ENCODE measurements at regions not wholly inside any gene's neighbourhood (a gene's known extent, or its start where the extent isn't known, plus 50 kb on each side); places are given as distances from the start of the nearest gene placed in this dataset.

DNA sequence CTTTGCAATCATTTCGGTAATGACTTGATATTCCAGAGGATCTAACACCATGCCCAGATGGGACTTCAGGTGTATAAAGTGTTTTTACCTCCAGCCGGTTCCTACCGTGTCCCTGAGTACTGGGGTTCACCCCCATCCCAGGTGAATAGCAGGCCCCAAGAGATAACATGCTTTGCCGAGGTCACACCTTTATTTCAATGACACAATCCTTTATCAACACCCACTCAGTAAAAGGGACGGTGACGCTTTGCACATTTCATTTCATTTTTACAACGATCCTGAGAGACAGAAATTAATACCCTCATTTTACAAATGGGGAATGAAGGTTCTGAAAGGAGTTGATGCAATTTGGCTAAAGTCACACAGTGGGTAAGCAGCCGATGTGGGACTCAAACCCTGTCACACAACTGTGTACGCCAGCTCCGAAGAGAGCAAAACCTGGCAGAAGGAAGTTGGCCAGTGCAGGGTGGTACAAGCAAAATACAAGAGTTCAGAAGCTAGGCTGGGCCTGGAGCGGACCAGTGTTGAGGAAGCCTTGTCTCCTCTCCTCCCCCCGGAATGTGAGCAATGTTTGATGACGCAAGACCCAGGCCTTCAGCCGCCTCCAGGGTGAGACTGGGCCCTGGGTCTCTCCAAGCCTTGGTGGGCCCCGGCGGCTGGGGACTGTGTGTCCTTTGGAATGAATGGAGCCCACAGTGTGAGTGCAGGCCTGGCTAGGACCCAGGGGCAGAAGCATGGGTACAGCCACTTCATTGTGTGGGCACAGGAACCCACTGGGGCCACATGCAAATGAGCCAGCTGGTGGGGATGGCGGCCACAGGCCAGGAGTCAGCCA, 139.6 kb upstream of the MYCN start:
- no peaks in the 10 kb centered on the region for H3K36me3 ChIP-seq (ENCODE audit: control insufficient read depth, insufficient read depth, low read length)
- Mint-ChIP-seq H3K27me3 (ENCODE audit: insufficient read depth, unreplicated experiment) (no peaks in the 10 kb centered on the region), H3K4me1 (ENCODE audit: low read depth, unreplicated experiment) (peaks cover 39% of the 10 kb centered on the region), H3K9me3 (ENCODE audit: unreplicated experiment) (peaks cover 8% of the 10 kb centered on the region), H3K4me3 (ENCODE audit: unreplicated experiment) (peak overlapping the region; percentile 18), H3K27ac (ENCODE audit: unreplicated experiment) (peak overlapping the region; percentile 76), H3K36me3 (ENCODE audit: insufficient read depth, unreplicated experiment) (peaks cover 5% of the 10 kb centered on the region)
- H3K27me3 ChIP-seq (replicated peaks; ENCODE audit: control insufficient read depth, insufficient read depth, low read length): no peaks in the 10 kb centered on the region
- ChIA-PET CTCF (interaction anchor here (1.3 kb wide), 1 partner anchor 139 kb away, joined by 3 read pairs; no protein-coding TSS in a partner anchor), POLR2A (no interaction called here)
- DNase-seq: peak; percentile 76 to 84
- BruUV-seq (replicated peaks): no TSS peak
- H3K9me3 ChIP-seq: no peaks in the 10 kb centered on the region
- intact Hi-C loops (cut with micrococcal nuclease; ENCODE audit: unreplicated experiment): loop anchor here (1.0 to 2.0 kb wide), 2 partner anchors 11 to 808 kb away; no protein-coding TSS in a partner anchor
- H3K4me3 ChIP-seq (ENCODE audit: low read depth, low read length): no peak overlapping the region
- TF ChIP-seq, protein P1, sequence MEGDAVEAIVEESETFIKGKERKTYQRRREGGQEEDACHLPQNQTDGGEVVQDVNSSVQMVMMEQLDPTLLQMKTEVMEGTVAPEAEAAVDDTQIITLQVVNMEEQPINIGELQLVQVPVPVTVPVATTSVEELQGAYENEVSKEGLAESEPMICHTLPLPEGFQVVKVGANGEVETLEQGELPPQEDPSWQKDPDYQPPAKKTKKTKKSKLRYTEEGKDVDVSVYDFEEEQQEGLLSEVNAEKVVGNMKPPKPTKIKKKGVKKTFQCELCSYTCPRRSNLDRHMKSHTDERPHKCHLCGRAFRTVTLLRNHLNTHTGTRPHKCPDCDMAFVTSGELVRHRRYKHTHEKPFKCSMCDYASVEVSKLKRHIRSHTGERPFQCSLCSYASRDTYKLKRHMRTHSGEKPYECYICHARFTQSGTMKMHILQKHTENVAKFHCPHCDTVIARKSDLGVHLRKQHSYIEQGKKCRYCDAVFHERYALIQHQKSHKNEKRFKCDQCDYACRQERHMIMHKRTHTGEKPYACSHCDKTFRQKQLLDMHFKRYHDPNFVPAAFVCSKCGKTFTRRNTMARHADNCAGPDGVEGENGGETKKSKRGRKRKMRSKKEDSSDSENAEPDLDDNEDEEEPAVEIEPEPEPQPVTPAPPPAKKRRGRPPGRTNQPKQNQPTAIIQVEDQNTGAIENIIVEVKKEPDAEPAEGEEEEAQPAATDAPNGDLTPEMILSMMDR (IDR thresholded peaks at IDR 0.05; ENCODE audit: insufficient read depth in 1 of 2, low read depth in 1 of 2, low read length in 1 of 2, severe bottlenecking in 1 of 2, unreplicated experiment in 1 of 2): no peak
- peaks cover 49% of the 10 kb centered on the region for H3K4me1 ChIP-seq

DNA sequence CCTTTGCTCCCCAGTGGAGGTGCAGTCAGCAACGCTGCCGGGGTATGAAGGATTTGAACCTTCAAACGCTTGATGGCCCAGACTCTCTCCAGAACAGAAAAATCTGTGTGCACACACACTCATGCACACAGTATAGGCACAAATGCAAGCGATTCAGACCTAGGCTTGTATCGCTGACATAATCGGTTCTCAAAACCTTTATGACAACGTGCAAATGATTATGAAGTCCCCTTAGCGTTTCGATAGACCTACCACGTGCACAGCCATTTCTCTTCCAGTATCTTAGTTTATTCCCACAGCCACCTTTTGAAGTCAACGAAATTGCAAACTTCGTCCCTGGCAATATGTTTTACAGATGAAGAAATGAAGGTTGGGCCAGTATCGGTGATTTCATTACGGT, 138.9 kb upstream of the MYCN start:
- intact Hi-C loops (cut with micrococcal nuclease; ENCODE audit: unreplicated experiment): loop anchor here (1.0 to 2.0 kb wide), 2 partner anchors 10 to 807 kb away; no protein-coding TSS in a partner anchor
- TF ChIP-seq, protein P1 (IDR thresholded peaks at IDR 0.05; ENCODE audit: insufficient read depth in 1 of 2, low read depth in 1 of 2, low read length in 1 of 2, severe bottlenecking in 1 of 2, unreplicated experiment in 1 of 2): no peak
- no peaks in the 10 kb centered on the region for H3K27me3 ChIP-seq (replicated peaks; ENCODE audit: control insufficient read depth, insufficient read depth, low read length)
- no peak overlapping the region for H3K4me3 ChIP-seq (ENCODE audit: low read depth, low read length)
- no peak for DNase-seq
- peaks cover 39% of the 10 kb centered on the region for H3K4me1 Mint-ChIP-seq (ENCODE audit: low read depth, unreplicated experiment)
- H3K27me3 Mint-ChIP-seq (ENCODE audit: insufficient read depth, unreplicated experiment): no peaks in the 10 kb centered on the region
- peak overlapping the region; percentile 39 for H3K27ac Mint-ChIP-seq (ENCODE audit: unreplicated experiment)
- H3K9me3 ChIP-seq: no peaks in the 10 kb centered on the region
- CTCF ChIA-PET: interaction anchor here (1.3 kb wide), 1 partner anchor 138 kb away, joined by 3 read pairs; no protein-coding TSS in a partner anchor
- H3K36me3 Mint-ChIP-seq (ENCODE audit: insufficient read depth, unreplicated experiment): no peaks in the 10 kb centered on the region
- POLR2A ChIA-PET: no interaction called here
- BruUV-seq (replicated peaks): no TSS peak
- peaks cover 10% of the 10 kb centered on the region for H3K9me3 Mint-ChIP-seq (ENCODE audit: unreplicated experiment)
- H3K4me3 Mint-ChIP-seq (ENCODE audit: unreplicated experiment): no peak overlapping the region
- H3K36me3 ChIP-seq (ENCODE audit: control insufficient read depth, insufficient read depth, low read length): no peaks in the 10 kb centered on the region
- peaks cover 49% of the 10 kb centered on the region for H3K4me1 ChIP-seq

DNA sequence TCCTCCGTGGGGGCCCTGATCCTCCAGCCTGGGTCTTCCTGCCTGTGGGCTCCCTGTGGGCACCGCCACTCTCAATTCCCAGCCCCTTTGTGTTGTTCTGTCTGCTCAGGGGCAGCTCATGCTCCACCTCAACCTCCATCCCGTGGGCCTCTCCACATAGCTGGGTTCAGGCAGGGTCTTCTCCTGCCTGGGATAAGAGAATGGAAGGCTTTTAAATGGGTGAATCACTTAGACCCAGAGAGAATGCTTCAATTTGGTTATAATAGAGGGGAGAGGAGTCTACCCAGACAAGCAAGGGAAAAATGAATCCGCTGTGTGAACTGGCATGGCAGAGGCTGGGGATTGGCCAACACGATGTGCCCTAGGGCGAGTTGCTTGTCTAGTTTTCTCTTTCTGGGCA, 138.4 kb upstream of the MYCN start:
- BruUV-seq (replicated peaks): no TSS peak
- Mint-ChIP-seq H3K4me3 (ENCODE audit: unreplicated experiment) (no peak overlapping the region), H3K9me3 (ENCODE audit: unreplicated experiment) (peaks cover 10% of the 10 kb centered on the region), H3K27me3 (ENCODE audit: insufficient read depth, unreplicated experiment) (no peaks in the 10 kb centered on the region), H3K4me1 (ENCODE audit: low read depth, unreplicated experiment) (peaks cover 39% of the 10 kb centered on the region), H3K27ac (ENCODE audit: unreplicated experiment) (peak overlapping the region; percentile 39), H3K36me3 (ENCODE audit: insufficient read depth, unreplicated experiment) (no peaks in the 10 kb centered on the region)
- no peaks in the 10 kb centered on the region for H3K27me3 ChIP-seq (replicated peaks; ENCODE audit: control insufficient read depth, insufficient read depth, low read length)
- no peaks in the 10 kb centered on the region for H3K9me3 ChIP-seq
- peaks cover 49% of the 10 kb centered on the region for H3K4me1 ChIP-seq
- ChIA-PET POLR2A (no interaction called here), CTCF (no interaction called here)
- intact Hi-C loops (cut with micrococcal nuclease; ENCODE audit: unreplicated experiment): loop anchor here (1.0 to 2.0 kb wide), 2 partner anchors 9 to 807 kb away; no protein-coding TSS in a partner anchor
- H3K4me3 ChIP-seq (ENCODE audit: low read depth, low read length): no peak overlapping the region
- TF ChIP-seq, protein P1 (IDR thresholded peaks at IDR 0.05; ENCODE audit: insufficient read depth in 1 of 2, low read depth in 1 of 2, low read length in 1 of 2, severe bottlenecking in 1 of 2, unreplicated experiment in 1 of 2): no peak
- H3K36me3 ChIP-seq (ENCODE audit: control insufficient read depth, insufficient read depth, low read length): no peaks in the 10 kb centered on the region
- no peak for DNase-seq
